ENCODE measurements at regions not wholly inside any gene's neighbourhood (a gene's known extent, or its start where the extent isn't known, plus 50 kb on each side); places are given as distances from the start of the nearest gene placed in this dataset.

GRCh38 chr12:125225641-125226040, 160.4 kb downstream of the AACS start:
- no peak for DNase-seq (ENCODE audit: low spot score)

DNA sequence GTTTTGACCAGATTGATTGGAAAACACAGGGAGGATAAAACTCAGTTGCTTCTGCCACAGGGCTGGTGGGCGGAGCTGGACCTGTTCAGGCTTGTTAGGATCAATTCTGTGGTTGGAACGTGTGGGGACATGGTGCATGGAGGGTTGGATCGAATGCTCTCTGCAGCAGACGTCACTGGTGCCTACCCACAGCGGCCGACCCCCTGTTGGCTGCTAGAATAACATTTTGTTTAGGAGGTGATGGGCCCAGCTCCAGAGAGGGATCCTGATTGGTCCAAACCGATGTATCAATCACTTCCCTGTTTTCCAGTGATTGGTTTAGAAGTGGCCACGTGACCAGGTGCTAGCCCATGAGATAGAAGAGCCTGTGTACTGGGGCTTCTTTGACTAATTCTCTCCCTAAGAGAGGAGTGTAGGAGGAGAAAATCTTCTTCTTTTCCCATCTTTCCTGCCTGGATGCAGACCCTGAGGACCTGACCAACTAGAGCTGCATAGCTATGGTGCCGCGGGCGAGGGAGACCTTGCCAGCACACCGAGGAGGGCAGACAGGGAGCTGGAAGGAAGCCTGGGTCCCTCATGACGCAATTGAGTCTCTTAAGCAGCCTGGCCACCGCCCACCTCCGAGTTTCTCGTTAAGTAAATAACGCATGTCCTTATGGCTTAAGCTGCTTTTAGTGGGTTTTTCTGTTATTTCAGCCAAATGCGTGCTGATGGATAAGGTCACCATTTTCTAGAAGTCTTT, 163.5 kb downstream of the AACS start:
- peak; percentile 36 for DNase-seq (ENCODE audit: low spot score)

DNA sequence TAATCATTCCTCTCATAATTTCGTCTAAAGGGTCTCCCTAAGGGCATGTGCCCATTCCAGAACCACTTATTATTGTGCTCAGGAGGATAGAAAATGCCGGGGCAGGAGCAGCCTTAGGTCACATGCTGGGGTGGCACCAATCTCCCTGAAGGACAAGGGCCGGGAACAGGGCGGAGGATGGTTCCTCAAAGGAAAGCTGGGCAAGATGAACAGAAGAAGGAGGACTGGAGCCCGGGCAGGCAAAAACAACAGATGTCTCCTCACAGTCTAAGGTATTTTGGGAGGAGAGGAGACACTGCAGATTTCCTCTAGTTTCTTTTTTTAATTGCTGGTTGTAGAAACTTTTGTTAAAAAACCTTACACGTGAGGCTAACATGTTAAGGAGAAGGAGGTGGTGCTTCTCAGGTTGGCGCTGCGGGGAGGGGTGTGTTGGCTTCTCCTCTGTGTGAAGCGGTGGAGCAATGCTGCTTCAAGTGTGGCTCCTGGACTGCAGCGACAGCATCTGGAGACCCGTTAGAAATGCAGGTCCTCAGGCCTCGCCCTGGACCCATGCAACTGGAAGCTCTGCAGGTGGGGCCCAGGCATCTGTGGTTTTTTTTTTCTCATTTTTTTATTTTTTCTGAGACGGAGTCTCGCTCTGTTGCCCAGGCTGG, 164.8 kb downstream of the AACS start:
- DNase-seq (ENCODE audit: low spot score), result no peak

GRCh38 chr12:125233319-125233718, 168.1 kb downstream of the AACS start:
- no peak for DNase-seq (ENCODE audit: low spot score)

- no peak for DNase-seq (ENCODE audit: low spot score)
Observed at GRCh38 chr12:125239563-125239962, 174.3 kb downstream of the AACS start.

- no peak for DNase-seq (ENCODE audit: low spot score)
Observed at GRCh38 chr12:125240717-125241116, 175.5 kb downstream of the AACS start.

GRCh38 chr12:125243811-125244210, 178.6 kb downstream of the AACS start:
- no peak for DNase-seq (ENCODE audit: low spot score)

DNA sequence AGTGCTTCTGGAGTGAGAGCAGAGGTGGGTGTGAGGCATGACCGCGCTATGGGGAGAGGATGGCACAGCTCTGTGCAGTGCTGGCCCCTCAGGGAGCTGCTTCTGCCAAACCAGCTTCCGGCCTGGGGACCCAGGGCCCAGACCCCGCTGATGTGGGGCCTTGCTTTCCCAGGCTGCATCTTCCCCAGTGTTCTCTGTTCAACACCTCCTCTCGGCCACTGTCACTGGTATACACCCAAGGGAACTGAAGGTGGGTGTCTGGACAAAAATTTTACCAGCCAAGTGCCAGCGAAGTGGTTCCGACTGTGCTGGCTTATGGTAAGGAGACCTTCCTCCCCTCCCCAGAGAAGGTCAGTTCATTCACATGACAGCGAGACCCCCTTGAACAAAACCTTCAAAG, 179.1 kb downstream of the AACS start:
- no peak for DNase-seq (ENCODE audit: low spot score)

DNA sequence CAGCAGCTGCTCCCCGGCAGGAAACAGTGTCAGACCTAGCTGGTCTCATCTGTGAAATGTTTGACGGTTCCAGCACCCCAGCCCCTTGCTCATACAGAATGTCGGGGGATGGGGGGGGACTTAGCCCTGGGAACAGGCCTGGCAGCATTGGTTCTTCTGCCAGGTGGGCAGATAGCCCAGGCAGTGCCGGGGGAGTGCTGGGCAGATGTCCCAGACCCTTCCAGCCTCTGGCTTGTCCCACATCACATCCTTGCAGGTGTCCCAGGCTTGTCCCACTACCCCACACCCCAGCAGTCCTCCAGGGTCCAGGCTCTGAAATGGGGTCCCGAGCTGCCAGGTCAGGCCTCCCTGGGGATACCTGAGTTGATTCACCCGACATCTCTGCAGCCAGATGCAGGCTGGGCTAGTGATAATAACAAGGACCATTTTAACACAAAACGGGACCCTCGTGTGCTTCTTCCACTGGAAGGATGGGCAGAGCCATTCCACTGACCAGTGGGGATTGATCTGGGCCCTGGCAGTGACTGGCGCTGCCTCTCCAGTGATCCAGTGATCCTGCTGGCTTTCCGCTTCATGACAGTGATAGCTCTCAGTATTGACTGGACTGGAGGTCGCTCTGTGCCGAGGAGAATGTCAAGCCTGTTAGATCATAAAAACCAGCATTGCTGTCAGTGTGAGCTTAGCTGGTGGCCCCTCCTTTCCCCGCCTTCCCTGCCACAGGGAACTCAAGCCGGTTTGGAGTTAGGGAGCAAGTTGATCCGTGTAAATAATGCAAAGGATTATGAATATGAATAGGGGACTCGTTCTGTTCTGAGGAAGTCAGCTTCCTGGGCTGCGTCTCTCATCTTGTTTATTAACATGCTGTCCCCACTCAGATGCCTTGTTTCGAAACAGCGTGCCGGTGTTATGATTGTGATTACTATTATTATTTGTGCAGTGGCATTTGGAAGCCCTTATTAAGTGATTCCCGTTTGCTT, 180.6 kb downstream of the AACS start:
- DNase-seq (ENCODE audit: low spot score), result no peak

- peak; percentile 30 for DNase-seq (ENCODE audit: low spot score)
Observed at GRCh38 chr12:125247477-125247876, 182.2 kb downstream of the AACS start.

- peak; percentile 87 for DNase-seq (ENCODE audit: low spot score)
Observed at GRCh38 chr12:125249066-125249824, 184.0 kb downstream of the AACS start.

- peak; percentile 74 for DNase-seq (ENCODE audit: low spot score)
Observed at GRCh38 chr12:125249932-125250331, 184.7 kb downstream of the AACS start.

- peak; percentile 11 for DNase-seq (ENCODE audit: low spot score)
Observed at GRCh38 chr12:125254236-125254635, 189.0 kb downstream of the AACS start.

DNA sequence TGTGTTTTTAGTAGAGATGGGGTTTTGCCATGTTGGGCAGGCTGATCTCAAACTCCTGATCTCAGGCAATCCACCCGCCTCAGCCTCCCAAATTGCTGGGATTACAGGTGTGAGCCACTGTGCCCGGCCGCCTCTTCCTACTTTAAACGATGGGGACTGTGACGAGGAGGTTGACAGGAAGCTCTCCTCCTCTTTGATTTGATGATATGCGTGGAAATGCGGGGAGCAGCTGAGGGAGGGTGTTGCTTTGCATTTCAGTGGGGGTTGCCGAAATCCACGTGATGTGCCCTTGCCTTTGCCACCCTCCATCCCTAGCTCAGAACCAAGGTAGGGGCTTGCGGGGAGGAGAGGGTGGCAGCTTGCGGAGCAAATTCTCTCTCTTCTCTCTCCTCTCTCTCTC, 189.6 kb downstream of the AACS start:
- DNase-seq (ENCODE audit: low spot score), result no peak

DNA sequence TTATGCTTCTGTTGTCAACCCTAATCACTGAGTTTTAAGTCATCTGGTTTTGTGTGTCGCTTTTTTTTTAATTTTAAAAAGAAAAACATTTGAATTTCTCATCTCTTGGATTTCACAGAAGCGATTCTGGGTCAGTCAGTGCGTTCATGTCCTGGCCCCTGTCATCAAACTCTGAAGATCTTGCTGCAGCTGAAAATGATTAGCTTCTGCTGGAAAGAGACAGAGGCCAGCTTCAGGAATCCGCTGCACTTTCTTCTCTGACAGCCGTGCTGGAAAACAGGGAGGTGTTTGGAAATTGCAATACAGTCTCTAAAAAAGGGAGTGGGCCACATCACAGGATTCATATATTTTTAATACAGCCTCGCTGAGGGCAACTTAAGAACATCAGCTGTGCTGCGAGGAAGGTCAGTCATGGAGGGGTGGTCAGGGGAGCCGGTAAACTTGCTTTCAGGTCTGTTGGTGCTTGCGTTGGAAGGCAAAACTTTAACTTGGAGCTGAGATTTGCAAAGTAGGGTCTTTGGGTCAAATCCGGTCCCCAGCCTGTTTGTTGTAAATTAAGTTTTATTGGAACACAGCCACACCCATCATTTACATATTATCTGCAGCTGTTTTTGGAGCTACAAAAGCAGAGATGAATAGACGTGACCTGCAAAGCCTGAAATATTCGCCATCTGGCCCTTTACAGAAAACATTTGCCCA, 190.8 kb downstream of the AACS start:
- peak; percentile 39 for DNase-seq (ENCODE audit: low spot score)

- DNase-seq (ENCODE audit: low spot score), result no peak
Observed at GRCh38 chr12:125256634-125256936, 191.3 kb downstream of the AACS start.

DNA sequence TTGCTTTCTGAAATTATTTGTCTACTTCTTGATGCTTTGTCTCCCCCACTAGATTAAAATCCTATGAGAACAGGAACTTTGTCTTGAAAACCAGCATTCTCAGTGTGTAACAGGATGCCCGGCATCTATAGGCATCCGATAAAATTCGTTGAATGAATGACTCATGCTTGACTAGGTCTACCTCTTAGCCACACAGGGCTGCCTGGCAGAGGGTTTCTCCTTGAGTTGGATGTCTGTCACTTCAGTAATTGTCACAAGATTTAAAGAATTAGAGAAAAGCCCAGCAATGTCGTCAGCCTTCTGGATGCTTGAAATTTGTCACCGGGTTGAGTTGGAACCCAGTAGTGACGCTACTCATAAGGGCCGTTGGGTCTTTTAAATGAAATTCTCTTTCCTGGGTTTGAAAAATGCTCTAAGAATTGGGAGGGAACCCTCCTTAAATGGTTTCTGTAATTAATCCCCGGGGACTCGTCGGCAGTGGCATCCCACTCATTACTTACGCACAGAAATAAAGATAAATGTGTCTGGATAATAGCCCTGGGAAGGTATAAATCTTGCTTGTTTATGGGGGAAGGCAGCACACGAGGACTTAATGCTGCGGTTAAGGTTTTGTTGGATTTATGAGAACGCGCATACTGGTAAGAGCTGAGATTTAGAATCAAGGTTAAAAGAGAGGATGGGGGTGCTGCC, 194.1 kb downstream of the AACS start:
- DNase-seq (ENCODE audit: low spot score), result no peak

DNA sequence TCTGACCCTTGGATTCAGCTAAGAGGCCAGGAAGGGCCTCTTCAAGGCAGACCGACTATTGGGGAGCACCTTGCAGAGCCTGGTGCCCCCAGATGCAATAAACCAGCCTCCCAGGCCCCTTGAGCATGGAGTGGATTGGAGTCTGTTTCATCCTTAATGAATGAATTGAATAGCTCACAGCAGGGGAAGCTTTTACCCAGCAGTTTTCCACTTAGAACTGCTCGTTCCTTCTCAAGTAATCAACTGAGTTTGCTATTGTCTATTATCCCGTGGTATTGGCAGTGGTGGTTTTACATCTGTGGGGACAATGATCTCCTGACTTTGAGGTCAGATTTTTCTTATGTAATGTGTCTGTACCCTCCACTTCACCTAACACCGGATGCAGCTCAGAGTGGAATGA, 197.6 kb downstream of the AACS start:
- DNase-seq (ENCODE audit: low spot score), result no peak

- no peak for DNase-seq (ENCODE audit: low spot score)
Observed at GRCh38 chr12:125263385-125263784, 198.2 kb downstream of the AACS start.

- DNase-seq (ENCODE audit: low spot score), result no peak
Observed at GRCh38 chr12:125267114-125267513, 201.9 kb downstream of the AACS start.

DNA sequence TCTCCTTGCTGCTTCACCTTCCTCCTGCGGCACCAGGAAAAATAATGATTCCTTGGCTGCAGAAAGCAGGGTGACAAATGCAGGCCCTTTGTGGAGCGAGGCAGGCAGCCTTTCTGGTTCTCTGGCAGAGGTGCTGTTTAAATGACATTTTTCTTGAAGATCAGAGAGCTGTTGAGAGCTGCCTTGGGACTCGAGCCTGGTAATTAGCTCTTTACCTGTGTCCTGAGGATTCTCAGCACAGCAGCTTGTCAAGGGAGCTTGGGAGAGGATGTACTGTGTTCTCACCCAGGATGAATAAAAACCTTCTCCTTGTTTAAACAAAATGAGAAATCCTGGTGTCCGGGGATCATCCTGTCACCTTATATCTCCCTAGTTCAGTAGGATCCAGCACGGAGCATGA, 204.0 kb downstream of the AACS start:
- no peak for DNase-seq (ENCODE audit: low spot score)

Measured in NAMALWA (cell line).